ENCODE measurements at regions not wholly inside any gene's neighbourhood (a gene's known extent, or its start where the extent isn't known, plus 50 kb on each side); places are given as distances from the start of the nearest gene placed in this dataset.

- no peaks in the 10 kb centered on the region for H3K27me3 ChIP-seq (ENCODE audit: control insufficient read depth, insufficient read depth, low read length)
- H3K4me3 ChIP-seq (ENCODE audit: low read depth, low read length), result no peak overlapping the region
- no peak for TF ChIP-seq CTCF (IDR thresholded peaks at IDR 0.05; ENCODE audit: insufficient read depth, low read length, poor library complexity, severe bottlenecking)
- DNase-seq (ENCODE audit: low read depth), result no peak
- H3K36me3 ChIP-seq (ENCODE audit: control insufficient read depth, insufficient read depth, low read length), result no peaks in the 10 kb centered on the region
Measured at GRCh38 chr5:6282352-6282751, 96.0 kb downstream of the MED10 start.

GRCh38 chr5:6281818-6282217 is 96.5 kb downstream of the MED10 start:
- Histone ChIP-seq H3K27me3 (ENCODE audit: control insufficient read depth, insufficient read depth, low read length) (no peaks in the 10 kb centered on the region), H3K36me3 (ENCODE audit: control insufficient read depth, insufficient read depth, low read length) (no peaks in the 10 kb centered on the region)

GRCh38 chr5:6280425-6281100 is 97.8 kb downstream of the MED10 start:
- DNase-seq (ENCODE audit: low read depth), result no peak
- no peak for TF ChIP-seq CTCF (IDR thresholded peaks at IDR 0.05; ENCODE audit: insufficient read depth, low read length, poor library complexity, severe bottlenecking)
- no peaks in the 10 kb centered on the region for H3K27me3 ChIP-seq (ENCODE audit: control insufficient read depth, insufficient read depth, low read length)
- no peak overlapping the region for H3K4me3 ChIP-seq (ENCODE audit: low read depth, low read length)
- no peaks in the 10 kb centered on the region for H3K36me3 ChIP-seq (ENCODE audit: control insufficient read depth, insufficient read depth, low read length)

More at GRCh38 chr5:6281818-6282217, 96.5 kb downstream of the MED10 start:
- no peak for TF ChIP-seq CTCF (IDR thresholded peaks at IDR 0.05; ENCODE audit: insufficient read depth, low read length, poor library complexity, severe bottlenecking)
- DNase-seq (ENCODE audit: low read depth), result no peak
- H3K4me3 ChIP-seq (ENCODE audit: low read depth, low read length), result no peak overlapping the region

- no peaks in the 10 kb centered on the region for H3K27me3 ChIP-seq (ENCODE audit: control insufficient read depth, insufficient read depth, low read length)
- TF ChIP-seq CTCF (IDR thresholded peaks at IDR 0.05; ENCODE audit: insufficient read depth, low read length, poor library complexity, severe bottlenecking), result no peak
- H3K36me3 ChIP-seq (ENCODE audit: control insufficient read depth, insufficient read depth, low read length), result no peaks in the 10 kb centered on the region
- no peak overlapping the region for H3K4me3 ChIP-seq (ENCODE audit: low read depth, low read length)
- no peak for DNase-seq (ENCODE audit: low read depth)
Measured at GRCh38 chr5:6279607-6280006, 98.7 kb downstream of the MED10 start.

GRCh38 chr5:6274846-6275543 is 103.4 kb downstream of the MED10 start:
- no peaks in the 10 kb centered on the region for H3K36me3 ChIP-seq (ENCODE audit: control insufficient read depth, insufficient read depth, low read length)
- no peak for DNase-seq (ENCODE audit: low read depth)
- no peak for TF ChIP-seq CTCF (IDR thresholded peaks at IDR 0.05; ENCODE audit: insufficient read depth, low read length, poor library complexity, severe bottlenecking)
- no peaks in the 10 kb centered on the region for H3K27me3 ChIP-seq (ENCODE audit: control insufficient read depth, insufficient read depth, low read length)
- H3K4me3 ChIP-seq (ENCODE audit: low read depth, low read length), result no peak overlapping the region
